IMR-90 (cell line): ENCODE measurements at regions not wholly inside any gene's neighbourhood (a gene's known extent, or its start where the extent isn't known, plus 50 kb on each side); places are given as distances from the start of the nearest gene placed in this dataset.

Experiments used
- ATAC-seq: fragments of 200-7000 bp; cut with Tn5 transposase; 2 replicates; pipeline ENCODE4 v1.9.1; 2020; ENCODE audit warnings: low read depth, mild to moderate bottlenecking, moderate library complexity
- BruUV-seq: library from RNA; stranded (reverse); fragments of 400-500 nt; replicated peaks from 2 replicates; lab custom pipeline; 2021; lab: Mats Ljungman, UMichigan
- CTCF ChIA-PET: fragments of 300-600 bp; formaldehyde crosslinking; extraction: SDS; loops from one replicate; lab custom pipeline; 2021; ENCODE audit warnings: antibody characterized with exemption; lab: Yijun Ruan, JAX
- POLR2A ChIA-PET: fragments of 300-600 bp; sonication (Branson Sonifier 250); formaldehyde crosslinking; loops from one replicate; lab custom pipeline; 2022; ENCODE audit warnings: antibody characterized with exemption; ENCODE audit not compliant: unreplicated experiment; lab: Charles Lee
- DNase-seq: peaks from one replicate; pipeline ENCODE4 v3.0.0; 2013
- H2AFZ ChIP-seq: replicated peaks from 2 replicates; pipeline ENCODE3; 2013; ENCODE audit warnings: low read length, mild to moderate bottlenecking; ENCODE audit not compliant: poor library complexity
- H2AK5ac ChIP-seq: 2 replicates; pipeline ENCODE4 v1.6.1; 2013; ENCODE audit warnings: low read depth, low read length, inconsistent platforms
- H2AK9ac ChIP-seq: replicated peaks from 2 replicates; pipeline ENCODE3; 2013; ENCODE audit warnings: mild to moderate bottlenecking, low read depth, low read length, moderate library complexity; ENCODE audit not compliant: poor library complexity
- H2BK120ac ChIP-seq: 2 replicates; pipeline ENCODE4 v1.6.1; 2013; ENCODE audit warnings: low read depth, low read length, inconsistent platforms
- H2BK15ac ChIP-seq: 3 replicates; pipeline ENCODE4 v1.6.1; 2013; ENCODE audit warnings: low read depth, low read length, inconsistent platforms
- H2BK20ac ChIP-seq: 2 replicates; pipeline ENCODE4 v1.6.1; 2013; ENCODE audit warnings: low read depth, mild to moderate bottlenecking, inconsistent platforms, low read length, moderate library complexity
- H2BK5ac ChIP-seq: 2 replicates; pipeline ENCODE4 v1.6.1; 2013; ENCODE audit warnings: mild to moderate bottlenecking, low read depth, low read length, inconsistent platforms; ENCODE audit not compliant: poor library complexity, severe bottlenecking
- H3K14ac ChIP-seq: replicated peaks from 2 replicates; pipeline ENCODE4 v1.6.1; 2013; ENCODE audit warnings: low read depth, low read length, inconsistent platforms
- H3K18ac ChIP-seq: 2 replicates; pipeline ENCODE4 v1.6.1; 2013; ENCODE audit warnings: low read depth, low read length, control low read depth
- H3K23ac ChIP-seq: 2 replicates; pipeline ENCODE4 v1.6.1; 2013; ENCODE audit warnings: low read depth, low read length, inconsistent platforms
- H3K27ac ChIP-seq: 2 replicates; pipeline ENCODE4 v1.5.1; 2013; ENCODE audit warnings: mild to moderate bottlenecking, control low read depth, low read length; ENCODE audit not compliant: insufficient read depth
- H3K27me3 ChIP-seq: 2 replicates; pipeline ENCODE4 v1.6.1; 2013; ENCODE audit warnings: low read length; ENCODE audit not compliant: control insufficient read depth, insufficient read depth
- H3K36me3 ChIP-seq: 2 replicates; pipeline ENCODE4 v1.6.1; 2013; ENCODE audit warnings: low read length, mixed read lengths; ENCODE audit not compliant: control insufficient read depth, insufficient read depth
- H3K4ac ChIP-seq: 2 replicates; pipeline ENCODE4 v1.6.1; 2013; ENCODE audit warnings: low read depth, low read length, inconsistent platforms
- H3K4me1 ChIP-seq: 2 replicates; pipeline ENCODE4 v1.6.1; 2013; ENCODE audit warnings: low read length, mixed read lengths; ENCODE audit not compliant: control insufficient read depth, insufficient read depth
- H3K4me2 ChIP-seq: 2 replicates; pipeline ENCODE4 v1.6.1; 2013; ENCODE audit warnings: low read depth, mild to moderate bottlenecking, control low read depth, low read length, moderate library complexity
- H3K4me3 ChIP-seq: 2 replicates; pipeline ENCODE4 v1.5.1; 2013; ENCODE audit warnings: low read depth, mild to moderate bottlenecking, control low read depth, low read length, moderate library complexity; ENCODE audit not compliant: insufficient read depth
- H3K56ac ChIP-seq: 2 replicates; pipeline ENCODE4 v1.6.1; 2013; ENCODE audit warnings: low read length, inconsistent platforms; ENCODE audit not compliant: insufficient read depth; ENCODE audit errors: extremely low read depth
- H3K79me1 ChIP-seq, 2 experiments: 2 replicates each; pipeline ENCODE4 v1.6.1; 2013; ENCODE audit warnings: low read length in 2 of 2, inconsistent platforms in 1 of 2, low read depth in 1 of 2
- H3K9ac ChIP-seq: 2 replicates; pipeline ENCODE4 v1.6.1; 2013; ENCODE audit warnings: low read depth, low read length, control low read depth
- H3K9me1 ChIP-seq: 2 replicates; pipeline ENCODE4 v1.6.1; 2013; ENCODE audit warnings: low read length, inconsistent platforms; ENCODE audit not compliant: insufficient read depth
- H3K9me3 ChIP-seq: 2 replicates; pipeline ENCODE4 v1.6.1; 2013; ENCODE audit warnings: low read length; ENCODE audit not compliant: control insufficient read depth, insufficient read depth
- H4K20me1 ChIP-seq: 2 replicates; pipeline ENCODE4 v1.6.1; 2013; ENCODE audit warnings: low read length, inconsistent platforms; ENCODE audit not compliant: insufficient read depth
- H4K5ac ChIP-seq: 2 replicates; pipeline ENCODE4 v1.6.1; 2013; ENCODE audit warnings: mild to moderate bottlenecking, low read depth, low read length, control low read depth
- H4K8ac ChIP-seq, 2 experiments: 2 replicates each; pipeline ENCODE4 v1.6.1; 2013; ENCODE audit warnings: low read depth in 2 of 2, low read length in 2 of 2, control low read depth in 1 of 2, inconsistent platforms in 1 of 2
- H4K91ac ChIP-seq: 2 replicates; pipeline ENCODE4 v1.6.1; 2013; ENCODE audit warnings: low read depth, low read length, inconsistent platforms; ENCODE audit not compliant: insufficient read depth
- BHLHE40 ChIP-seq: fragments of 150-350 bp; IDR thresholded peaks from 2 replicates; pipeline ENCODE4 v1.6.1; 2016; ENCODE audit warnings: mild to moderate bottlenecking, low read depth, low read length
- CEBPB ChIP-seq: IDR thresholded peaks from 2 replicates; pipeline ENCODE4 v1.6.1; 2012; ENCODE audit warnings: low read depth, low read length, improper control_type of control experiment
- CHD1 ChIP-seq: IDR thresholded peaks from 2 replicates; pipeline ENCODE4 v1.6.1; 2012; ENCODE audit warnings: low read depth, low read length, improper control_type of control experiment
- CTCF ChIP-seq: conservative IDR thresholded peaks from 2 replicates; pipeline ENCODE4 v1.5.1; 2012; ENCODE audit warnings: mild to moderate bottlenecking, low read depth, low read length, improper control_type of control experiment
- ELK1 ChIP-seq: fragments of 150-350 bp; IDR thresholded peaks from 2 replicates; pipeline ENCODE4 v1.6.1; 2016; ENCODE audit warnings: low read depth, mild to moderate bottlenecking, low read length, moderate library complexity, borderline replicate concordance
- FOS ChIP-seq: fragments of 150-350 bp; IDR thresholded peaks from 2 replicates; pipeline ENCODE4 v1.6.1; 2016; ENCODE audit warnings: low read depth, low read length
- MAFK ChIP-seq: IDR thresholded peaks from 2 replicates; pipeline ENCODE4 v1.6.1; 2012; ENCODE audit warnings: low read depth, low read length, improper control_type of control experiment
- MAZ ChIP-seq: IDR thresholded peaks from 2 replicates; pipeline ENCODE4 v1.6.1; 2012; ENCODE audit warnings: low read depth, mild to moderate bottlenecking, low read length, improper control_type of control experiment, moderate library complexity, borderline replicate concordance
- MXI1 ChIP-seq: IDR thresholded peaks from 2 replicates; pipeline ENCODE4 v1.6.1; 2012; ENCODE audit warnings: low read depth, mild to moderate bottlenecking, low read length, moderate library complexity, borderline replicate concordance
- NFE2L2 ChIP-seq: fragments of 150-350 bp; IDR thresholded peaks from 2 replicates; pipeline ENCODE4 v1.6.1; 2016; ENCODE audit warnings: low read depth, mild to moderate bottlenecking, low read length
- POLR2A ChIP-seq: IDR thresholded peaks from 2 replicates; pipeline ENCODE4 v1.6.1; 2012; ENCODE audit warnings: mild to moderate bottlenecking, low read depth, low read length
- RAD21 ChIP-seq: IDR thresholded peaks from 2 replicates; pipeline ENCODE4 v1.6.1; 2012; ENCODE audit warnings: low read length, improper control_type of control experiment
- RCOR1 ChIP-seq: IDR thresholded peaks from 2 replicates; pipeline ENCODE4 v1.6.1; 2012; ENCODE audit warnings: mild to moderate bottlenecking, low read length, improper control_type of control experiment; ENCODE audit not compliant: insufficient replicate concordance
- RFX5 ChIP-seq: IDR thresholded peaks from 2 replicates; pipeline ENCODE4 v1.8.0; 2012; ENCODE audit warnings: low read depth, mild to moderate bottlenecking, low read length, moderate library complexity
- SMC3 ChIP-seq: fragments of 150-350 bp; IDR thresholded peaks from 2 replicates; pipeline ENCODE4 v1.6.1; 2016; ENCODE audit warnings: low read depth, mild to moderate bottlenecking, antibody characterized with exemption, low read length, moderate library complexity
- USF2 ChIP-seq: fragments of 150-350 bp; IDR thresholded peaks from 2 replicates; pipeline ENCODE4 v1.6.1; 2017; ENCODE audit warnings: mild to moderate bottlenecking, antibody characterized with exemption, low read length, low read depth
- WGBS, 2 experiments: methylation state at CpG; one replicate each; pipeline versions ENCODE4 v1.1.5 to v1.1.7; 2013; ENCODE audit warnings: missing lambda C conversion rate in 2 of 2; ENCODE audit not compliant: insufficient read length in 1 of 2; ENCODE audit errors: extremely low coverage in 2 of 2; 5-methylcytosine and 5-hydroxymethylcytosine counted together
- dilution Hi-C: fragments of 300-500 bp; cut with HindIII; formaldehyde crosslinking; loops from one replicate; pipeline ENCODE4 v1.14.3; 2018; ENCODE audit warnings: low sequenced_read_pairs; ENCODE audit not compliant: unreplicated experiment
- in situ Hi-C: fragments of 300-500 bp; cut with MboI; formaldehyde crosslinking; loops from 3 replicates; pipeline ENCODE4 v1.14.3; 2019; ENCODE audit warnings: low sequenced_read_pairs, inconsistent platforms, mixed read lengths
- intact Hi-C: fragments of 100-400 bp; cut with micrococcal nuclease; formaldehyde crosslinking; loops from 2 replicates; pipeline ENCODE4 v1.10.0; 2022

- POLR2A ChIA-PET, result no interaction called here
- no peak overlapping the region for H3K14ac ChIP-seq
- no CpG with 5 or more reads among the region's 3 CpGs for WGBS, 2 experiments
Measured at GRCh38 chr2:168338292-168338691, 90.9 kb upstream of the STK39 start.

More at GRCh38 chr2:168338292-168338691, 90.9 kb upstream of the STK39 start:
- Histone ChIP-seq H2AFZ (no peak overlapping the region), H3K56ac (no peak overlapping the region), H2BK120ac (no peak overlapping the region), H2BK20ac (no peak overlapping the region), H3K4me1 (no peaks in the 10 kb centered on the region), H2AK9ac (no peak overlapping the region), H3K18ac (no peak overlapping the region), H4K8ac (no peak overlapping the region), H3K9ac (no peak overlapping the region), H3K4ac (no peak overlapping the region), H2BK15ac (no peak overlapping the region), H3K4me2 (no peak overlapping the region), H4K5ac (no peak overlapping the region), H3K9me3 (no peaks in the 10 kb centered on the region), H2AK5ac (no peak overlapping the region), H3K23ac (no peak overlapping the region), H3K4me3 (no peak overlapping the region), H3K27me3 (peaks cover 2% of the 10 kb centered on the region; the same call in 1 of the 2 replicates), H2BK5ac (no peak overlapping the region), H3K36me3 (no peaks in the 10 kb centered on the region), H3K79me1 (no peaks in the 10 kb centered on the region), H3K27ac (no peak overlapping the region), H4K20me1 (no peaks in the 10 kb centered on the region), H4K91ac (no peak overlapping the region), H3K9me1 (no peaks in the 10 kb centered on the region)
- in situ Hi-C loops (no loop called here), dilution Hi-C loops (no loop called here), intact Hi-C loops (no loop called here)
- TF ChIP-seq BHLHE40, result no peak
- TF ChIP-seq RFX5, result no peak
- TF ChIP-seq CHD1, result no peak
- TF ChIP-seq POLR2A, result no peak
- no peak for TF ChIP-seq CEBPB
- TF ChIP-seq MXI1, result no peak
- TF ChIP-seq ELK1, result no peak
- no peak for TF ChIP-seq RAD21
- TF ChIP-seq MAZ, result no peak
- TF ChIP-seq RCOR1, result no peak
- no peak for TF ChIP-seq SMC3
- no peak for TF ChIP-seq NFE2L2
- TF ChIP-seq FOS, result no peak
- no peak for TF ChIP-seq USF2
- TF ChIP-seq CTCF, result no peak
- no peak for TF ChIP-seq MAFK
- BruUV-seq, result no TSS peak
- no peak for DNase-seq
- no peak for ATAC-seq
- CTCF ChIA-PET, result no interaction called here
